Epithelial cell of esophagus (primary cell): ENCODE measurements at regions not wholly inside any gene's neighbourhood (a gene's known extent, or its start where the extent isn't known, plus 50 kb on each side); places are given as distances from the start of the nearest gene placed in this dataset.

Source experiments
- DNase-seq: peaks from one replicate; pipeline ENCODE4 v3.0.0; 2010; ENCODE audit warnings: low read depth
- H3K4me3 ChIP-seq: 2 replicates; pipeline ENCODE4 v1.5.1; 2011; ENCODE audit warnings: mild to moderate bottlenecking, low read length, control low read depth
- CTCF ChIP-seq: IDR thresholded peaks from 2 replicates; pipeline ENCODE4 v1.5.1; 2011; ENCODE audit warnings: low read depth, mild to moderate bottlenecking, low read length, control low read depth, inconsistent platforms; ENCODE audit not compliant: insufficient read depth; ENCODE audit errors: missing control alignments

GRCh38 chr3:137347132-137347531, 389.3 kb downstream of the IL20RB start:
- no peak for DNase-seq
- TF ChIP-seq CTCF: peak; percentile 14
- no peak overlapping the region for H3K4me3 ChIP-seq

- DNase-seq: no peak
- H3K4me3 ChIP-seq: no peak overlapping the region
- TF ChIP-seq CTCF: no peak
Observed at GRCh38 chr3:137347817-137348368, 390.1 kb downstream of the IL20RB start.

- no peak for DNase-seq
- no peak overlapping the region for H3K4me3 ChIP-seq
- no peak for TF ChIP-seq CTCF
Observed at GRCh38 chr3:137348936-137349335, 391.2 kb downstream of the IL20RB start.

GRCh38 chr3:137349557-137350348, 392.0 kb downstream of the IL20RB start:
- no peak for DNase-seq
- no peak for TF ChIP-seq CTCF
- H3K4me3 ChIP-seq: no peak overlapping the region

GRCh38 chr3:137360531-137361201, 402.9 kb downstream of the IL20RB start:
- DNase-seq: peak; percentile 1
- no peak for TF ChIP-seq CTCF
- H3K4me3 ChIP-seq: no peak overlapping the region

GRCh38 chr3:137382005-137382594, 382.0 kb upstream of the SOX14 start:
- no peak overlapping the region for H3K4me3 ChIP-seq
- no peak for TF ChIP-seq CTCF
- no peak for DNase-seq
